IMR-90 (cell line): ENCODE measurements at regions not wholly inside any gene's neighbourhood (a gene's known extent, or its start where the extent isn't known, plus 50 kb on each side); places are given as distances from the start of the nearest gene placed in this dataset.

ENCODE experiments used
- ATAC-seq: fragments of 200-7000 bp; cut with Tn5 transposase; 2 replicates; pipeline ENCODE4 v1.9.1; 2020; ENCODE audit warnings: low read depth, mild to moderate bottlenecking, moderate library complexity
- BruUV-seq: library from RNA; stranded (reverse); fragments of 400-500 nt; replicated peaks from 2 replicates; lab custom pipeline; 2021; lab: Mats Ljungman, UMichigan
- CTCF ChIA-PET: fragments of 300-600 bp; formaldehyde crosslinking; extraction: SDS; loops from one replicate; lab custom pipeline; 2021; ENCODE audit warnings: antibody characterized with exemption; lab: Yijun Ruan, JAX
- POLR2A ChIA-PET: fragments of 300-600 bp; sonication (Branson Sonifier 250); formaldehyde crosslinking; loops from one replicate; lab custom pipeline; 2022; ENCODE audit warnings: antibody characterized with exemption; ENCODE audit not compliant: unreplicated experiment; lab: Charles Lee
- DNase-seq: peaks from one replicate; pipeline ENCODE4 v3.0.0; 2013
- H2AFZ ChIP-seq: replicated peaks from 2 replicates; pipeline ENCODE3; 2013; ENCODE audit warnings: low read length, mild to moderate bottlenecking; ENCODE audit not compliant: poor library complexity
- H2AK5ac ChIP-seq: 2 replicates; pipeline ENCODE4 v1.6.1; 2013; ENCODE audit warnings: low read depth, low read length, inconsistent platforms
- H2AK9ac ChIP-seq: replicated peaks from 2 replicates; pipeline ENCODE3; 2013; ENCODE audit warnings: mild to moderate bottlenecking, low read depth, low read length, moderate library complexity; ENCODE audit not compliant: poor library complexity
- H2BK120ac ChIP-seq: 2 replicates; pipeline ENCODE4 v1.6.1; 2013; ENCODE audit warnings: low read depth, low read length, inconsistent platforms
- H2BK15ac ChIP-seq: 3 replicates; pipeline ENCODE4 v1.6.1; 2013; ENCODE audit warnings: low read depth, low read length, inconsistent platforms
- H2BK20ac ChIP-seq: 2 replicates; pipeline ENCODE4 v1.6.1; 2013; ENCODE audit warnings: low read depth, mild to moderate bottlenecking, inconsistent platforms, low read length, moderate library complexity
- H2BK5ac ChIP-seq: 2 replicates; pipeline ENCODE4 v1.6.1; 2013; ENCODE audit warnings: mild to moderate bottlenecking, low read depth, low read length, inconsistent platforms; ENCODE audit not compliant: poor library complexity, severe bottlenecking
- H3K14ac ChIP-seq: replicated peaks from 2 replicates; pipeline ENCODE4 v1.6.1; 2013; ENCODE audit warnings: low read depth, low read length, inconsistent platforms
- H3K18ac ChIP-seq: 2 replicates; pipeline ENCODE4 v1.6.1; 2013; ENCODE audit warnings: low read depth, low read length, control low read depth
- H3K23ac ChIP-seq: 2 replicates; pipeline ENCODE4 v1.6.1; 2013; ENCODE audit warnings: low read depth, low read length, inconsistent platforms
- H3K27ac ChIP-seq: 2 replicates; pipeline ENCODE4 v1.5.1; 2013; ENCODE audit warnings: mild to moderate bottlenecking, control low read depth, low read length; ENCODE audit not compliant: insufficient read depth
- H3K27me3 ChIP-seq: 2 replicates; pipeline ENCODE4 v1.6.1; 2013; ENCODE audit warnings: low read length; ENCODE audit not compliant: control insufficient read depth, insufficient read depth
- H3K36me3 ChIP-seq: 2 replicates; pipeline ENCODE4 v1.6.1; 2013; ENCODE audit warnings: low read length, mixed read lengths; ENCODE audit not compliant: control insufficient read depth, insufficient read depth
- H3K4ac ChIP-seq: 2 replicates; pipeline ENCODE4 v1.6.1; 2013; ENCODE audit warnings: low read depth, low read length, inconsistent platforms
- H3K4me1 ChIP-seq: 2 replicates; pipeline ENCODE4 v1.6.1; 2013; ENCODE audit warnings: low read length, mixed read lengths; ENCODE audit not compliant: control insufficient read depth, insufficient read depth
- H3K4me2 ChIP-seq: 2 replicates; pipeline ENCODE4 v1.6.1; 2013; ENCODE audit warnings: low read depth, mild to moderate bottlenecking, control low read depth, low read length, moderate library complexity
- H3K4me3 ChIP-seq: 2 replicates; pipeline ENCODE4 v1.5.1; 2013; ENCODE audit warnings: low read depth, mild to moderate bottlenecking, control low read depth, low read length, moderate library complexity; ENCODE audit not compliant: insufficient read depth
- H3K56ac ChIP-seq: 2 replicates; pipeline ENCODE4 v1.6.1; 2013; ENCODE audit warnings: low read length, inconsistent platforms; ENCODE audit not compliant: insufficient read depth; ENCODE audit errors: extremely low read depth
- H3K79me1 ChIP-seq, 2 experiments: 2 replicates each; pipeline ENCODE4 v1.6.1; 2013; ENCODE audit warnings: low read length in 2 of 2, inconsistent platforms in 1 of 2, low read depth in 1 of 2
- H3K9ac ChIP-seq: 2 replicates; pipeline ENCODE4 v1.6.1; 2013; ENCODE audit warnings: low read depth, low read length, control low read depth
- H3K9me1 ChIP-seq: 2 replicates; pipeline ENCODE4 v1.6.1; 2013; ENCODE audit warnings: low read length, inconsistent platforms; ENCODE audit not compliant: insufficient read depth
- H3K9me3 ChIP-seq: 2 replicates; pipeline ENCODE4 v1.6.1; 2013; ENCODE audit warnings: low read length; ENCODE audit not compliant: control insufficient read depth, insufficient read depth
- H4K20me1 ChIP-seq: 2 replicates; pipeline ENCODE4 v1.6.1; 2013; ENCODE audit warnings: low read length, inconsistent platforms; ENCODE audit not compliant: insufficient read depth
- H4K5ac ChIP-seq: 2 replicates; pipeline ENCODE4 v1.6.1; 2013; ENCODE audit warnings: mild to moderate bottlenecking, low read depth, low read length, control low read depth
- H4K8ac ChIP-seq, 2 experiments: 2 replicates each; pipeline ENCODE4 v1.6.1; 2013; ENCODE audit warnings: low read depth in 2 of 2, low read length in 2 of 2, control low read depth in 1 of 2, inconsistent platforms in 1 of 2
- H4K91ac ChIP-seq: 2 replicates; pipeline ENCODE4 v1.6.1; 2013; ENCODE audit warnings: low read depth, low read length, inconsistent platforms; ENCODE audit not compliant: insufficient read depth
- MXI1 ChIP-seq: IDR thresholded peaks from 2 replicates; pipeline ENCODE4 v1.6.1; 2012; ENCODE audit warnings: low read depth, mild to moderate bottlenecking, low read length, moderate library complexity, borderline replicate concordance
- WGBS, 2 experiments: methylation state at CpG; one replicate each; pipeline versions ENCODE4 v1.1.5 to v1.1.7; 2013; ENCODE audit warnings: missing lambda C conversion rate in 2 of 2; ENCODE audit not compliant: insufficient read length in 1 of 2; ENCODE audit errors: extremely low coverage in 2 of 2; 5-methylcytosine and 5-hydroxymethylcytosine counted together
- dilution Hi-C: fragments of 300-500 bp; cut with HindIII; formaldehyde crosslinking; loops from one replicate; pipeline ENCODE4 v1.14.3; 2018; ENCODE audit warnings: low sequenced_read_pairs; ENCODE audit not compliant: unreplicated experiment
- in situ Hi-C: fragments of 300-500 bp; cut with MboI; formaldehyde crosslinking; loops from 3 replicates; pipeline ENCODE4 v1.14.3; 2019; ENCODE audit warnings: low sequenced_read_pairs, inconsistent platforms, mixed read lengths
- intact Hi-C: fragments of 100-400 bp; cut with micrococcal nuclease; formaldehyde crosslinking; loops from 2 replicates; pipeline ENCODE4 v1.10.0; 2022

GRCh38 chr18:78319961-78320360, 659.7 kb upstream of the SALL3 start:
- H3K14ac ChIP-seq: no peak overlapping the region
- H4K5ac ChIP-seq: no peak overlapping the region
- dilution Hi-C loops: no loop called here
- H3K27me3 ChIP-seq: no peaks in the 10 kb centered on the region
- POLR2A ChIA-PET: no interaction called here
- peaks cover 10% of the 10 kb centered on the region for H3K9me3 ChIP-seq
- ATAC-seq (no peak), DNase-seq (no peak)
- no peak overlapping the region for H2BK5ac ChIP-seq
- H4K20me1 ChIP-seq: no peaks in the 10 kb centered on the region
- H3K23ac ChIP-seq: no peak overlapping the region
- no peak overlapping the region for H3K18ac ChIP-seq
- no peak overlapping the region for H3K56ac ChIP-seq
- in situ Hi-C loops: no loop called here
- no peaks in the 10 kb centered on the region for H3K36me3 ChIP-seq
- no peaks in the 10 kb centered on the region for H3K4me1 ChIP-seq
- H3K27ac ChIP-seq: no peak overlapping the region
- H3K9me1 ChIP-seq: no peaks in the 10 kb centered on the region
- no peak overlapping the region for H2AK9ac ChIP-seq
- no peak overlapping the region for H3K4ac ChIP-seq
- no peak overlapping the region for H3K4me3 ChIP-seq
- no peak overlapping the region for H2AK5ac ChIP-seq
- H3K79me1 ChIP-seq: no peaks in the 10 kb centered on the region
- BruUV-seq: no TSS peak
- WGBS, 2 experiments: no CpG with 5 or more reads among the region's 10 CpGs
- H4K8ac ChIP-seq: no peak overlapping the region
- no peak for TF ChIP-seq MXI1
- CTCF ChIA-PET: no interaction called here
- no peak overlapping the region for H2BK15ac ChIP-seq
- no peak overlapping the region for H3K9ac ChIP-seq
- no peak overlapping the region for H4K91ac ChIP-seq
- H2BK120ac ChIP-seq: no peak overlapping the region
- no peak overlapping the region for H2BK20ac ChIP-seq
- intact Hi-C loops: no loop called here
- H2AFZ ChIP-seq: no peak overlapping the region
- no peak overlapping the region for H3K4me2 ChIP-seq
